ENCODE measurements at regions not wholly inside any gene's neighbourhood (a gene's known extent, or its start where the extent isn't known, plus 50 kb on each side); places are given as distances from the start of the nearest gene placed in this dataset.

DNA sequence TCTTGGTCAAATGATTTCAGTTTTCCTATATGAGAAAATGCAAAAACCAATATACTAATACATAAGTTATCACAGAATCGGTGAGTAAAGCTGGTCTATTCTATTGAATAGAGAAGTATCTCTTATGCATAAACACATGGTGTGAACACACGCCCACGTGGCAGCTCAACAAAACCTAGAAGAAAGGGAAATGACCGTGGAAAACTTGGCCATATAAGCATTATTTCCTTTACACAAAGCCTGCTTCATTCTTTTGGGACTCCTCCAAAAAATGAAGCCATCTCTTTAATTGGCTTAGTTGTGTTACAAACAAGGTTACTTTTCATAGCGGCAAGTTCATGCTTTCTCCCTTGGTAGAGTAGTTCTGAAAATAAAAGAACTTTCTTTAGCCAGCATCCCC is 183.2 kb downstream of the TMEM161B start:
- Mint-ChIP-seq H3K9me3 (no peaks in the 10 kb centered on the region), H3K27me3 (ENCODE audit: insufficient read depth, low read depth, poor library complexity) (no peaks in the 10 kb centered on the region), H3K4me1 (no peaks in the 10 kb centered on the region; the same call in 2 of the 3 replicates), H3K27ac (no peak overlapping the region), H3K36me3 (ENCODE audit: low read depth) (no peaks in the 10 kb centered on the region), H3K4me3 (no peak overlapping the region)
- no peaks in the 10 kb centered on the region for H3F3A ChIP-seq (replicated peaks; ENCODE audit: low read depth)
- TF ChIP-seq, protein P1, sequence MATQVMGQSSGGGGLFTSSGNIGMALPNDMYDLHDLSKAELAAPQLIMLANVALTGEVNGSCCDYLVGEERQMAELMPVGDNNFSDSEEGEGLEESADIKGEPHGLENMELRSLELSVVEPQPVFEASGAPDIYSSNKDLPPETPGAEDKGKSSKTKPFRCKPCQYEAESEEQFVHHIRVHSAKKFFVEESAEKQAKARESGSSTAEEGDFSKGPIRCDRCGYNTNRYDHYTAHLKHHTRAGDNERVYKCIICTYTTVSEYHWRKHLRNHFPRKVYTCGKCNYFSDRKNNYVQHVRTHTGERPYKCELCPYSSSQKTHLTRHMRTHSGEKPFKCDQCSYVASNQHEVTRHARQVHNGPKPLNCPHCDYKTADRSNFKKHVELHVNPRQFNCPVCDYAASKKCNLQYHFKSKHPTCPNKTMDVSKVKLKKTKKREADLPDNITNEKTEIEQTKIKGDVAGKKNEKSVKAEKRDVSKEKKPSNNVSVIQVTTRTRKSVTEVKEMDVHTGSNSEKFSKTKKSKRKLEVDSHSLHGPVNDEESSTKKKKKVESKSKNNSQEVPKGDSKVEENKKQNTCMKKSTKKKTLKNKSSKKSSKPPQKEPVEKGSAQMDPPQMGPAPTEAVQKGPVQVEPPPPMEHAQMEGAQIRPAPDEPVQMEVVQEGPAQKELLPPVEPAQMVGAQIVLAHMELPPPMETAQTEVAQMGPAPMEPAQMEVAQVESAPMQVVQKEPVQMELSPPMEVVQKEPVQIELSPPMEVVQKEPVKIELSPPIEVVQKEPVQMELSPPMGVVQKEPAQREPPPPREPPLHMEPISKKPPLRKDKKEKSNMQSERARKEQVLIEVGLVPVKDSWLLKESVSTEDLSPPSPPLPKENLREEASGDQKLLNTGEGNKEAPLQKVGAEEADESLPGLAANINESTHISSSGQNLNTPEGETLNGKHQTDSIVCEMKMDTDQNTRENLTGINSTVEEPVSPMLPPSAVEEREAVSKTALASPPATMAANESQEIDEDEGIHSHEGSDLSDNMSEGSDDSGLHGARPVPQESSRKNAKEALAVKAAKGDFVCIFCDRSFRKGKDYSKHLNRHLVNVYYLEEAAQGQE (IDR thresholded peaks at IDR 0.05; ENCODE audit: unreplicated experiment), result no peak
- TF ChIP-seq, protein P2, sequence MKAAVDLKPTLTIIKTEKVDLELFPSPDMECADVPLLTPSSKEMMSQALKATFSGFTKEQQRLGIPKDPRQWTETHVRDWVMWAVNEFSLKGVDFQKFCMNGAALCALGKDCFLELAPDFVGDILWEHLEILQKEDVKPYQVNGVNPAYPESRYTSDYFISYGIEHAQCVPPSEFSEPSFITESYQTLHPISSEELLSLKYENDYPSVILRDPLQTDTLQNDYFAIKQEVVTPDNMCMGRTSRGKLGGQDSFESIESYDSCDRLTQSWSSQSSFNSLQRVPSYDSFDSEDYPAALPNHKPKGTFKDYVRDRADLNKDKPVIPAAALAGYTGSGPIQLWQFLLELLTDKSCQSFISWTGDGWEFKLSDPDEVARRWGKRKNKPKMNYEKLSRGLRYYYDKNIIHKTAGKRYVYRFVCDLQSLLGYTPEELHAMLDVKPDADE (IDR thresholded peaks at IDR 0.05), result no peak
- H3K36me3 ChIP-seq (ENCODE audit: insufficient read depth), result no peaks in the 10 kb centered on the region
- no peaks in the 10 kb centered on the region for H4K20me1 ChIP-seq (replicated peaks; ENCODE audit: insufficient read depth)
- H3K9me2 ChIP-seq (ENCODE audit: insufficient read depth), result no peaks in the 10 kb centered on the region
- no peak overlapping the region for H3K4me2 ChIP-seq
- no peak for ATAC-seq
- H2AFZ ChIP-seq, result peak overlapping the region; percentile 53
- H3K27ac ChIP-seq (ENCODE audit: low read depth), result no peak overlapping the region
- H3K79me2 ChIP-seq (replicated peaks; ENCODE audit: insufficient read depth), result no peaks in the 10 kb centered on the region
- H3K4me1 ChIP-seq (ENCODE audit: insufficient read depth), result no peaks in the 10 kb centered on the region
- no peak overlapping the region for H3K4me3 ChIP-seq
- no peaks in the 10 kb centered on the region for H3K27me3 ChIP-seq (ENCODE audit: insufficient read depth)
- no peak for DNase-seq (ENCODE audit: low spot score)

DNA sequence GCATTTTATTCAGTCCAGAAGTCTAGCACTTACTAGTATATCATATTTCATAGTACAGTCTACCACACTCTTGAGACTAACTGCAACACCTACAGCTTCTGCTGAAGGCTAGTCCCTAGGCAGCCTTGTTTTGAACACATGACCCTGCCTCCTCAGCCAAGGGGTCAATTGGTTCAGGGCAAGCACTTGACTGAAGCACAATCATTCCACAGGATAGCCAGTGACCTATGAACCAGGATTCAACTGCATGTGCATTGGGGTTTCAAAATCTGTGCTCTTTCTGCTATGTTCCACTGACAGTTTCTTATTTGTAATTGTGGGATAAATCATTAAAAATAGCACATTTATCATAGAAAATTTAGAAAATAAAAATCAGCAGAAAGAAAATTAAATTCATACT is 186.8 kb downstream of the TMEM161B start:
- no peaks in the 10 kb centered on the region for H3K4me1 Mint-ChIP-seq
- no peaks in the 10 kb centered on the region for H3K79me2 ChIP-seq (replicated peaks; ENCODE audit: insufficient read depth)
- DNase-seq (ENCODE audit: low spot score), result no peak
- peaks cover 10% of the 10 kb centered on the region; the same call in 2 of the 3 replicates for H3K9me3 Mint-ChIP-seq
- H3K4me1 ChIP-seq (ENCODE audit: insufficient read depth), result no peaks in the 10 kb centered on the region
- no peak overlapping the region for H2AFZ ChIP-seq
- H3K4me3 Mint-ChIP-seq, result no peak overlapping the region
- H3K27ac ChIP-seq (ENCODE audit: low read depth), result no peak overlapping the region
- H3K27ac Mint-ChIP-seq, result no peak overlapping the region
- no peaks in the 10 kb centered on the region for H3K36me3 ChIP-seq (ENCODE audit: insufficient read depth)
- H4K20me1 ChIP-seq (replicated peaks; ENCODE audit: insufficient read depth), result no peaks in the 10 kb centered on the region
- H3K9me2 ChIP-seq (ENCODE audit: insufficient read depth), result no peaks in the 10 kb centered on the region; the same call in 1 of the 2 replicates
- no peaks in the 10 kb centered on the region for H3K27me3 ChIP-seq (ENCODE audit: insufficient read depth)
- no peaks in the 10 kb centered on the region for H3K27me3 Mint-ChIP-seq (ENCODE audit: insufficient read depth, low read depth, poor library complexity)
- H3K4me2 ChIP-seq, result no peak overlapping the region
- no peaks in the 10 kb centered on the region for H3F3A ChIP-seq (replicated peaks; ENCODE audit: low read depth)
- no peaks in the 10 kb centered on the region for H3K36me3 Mint-ChIP-seq (ENCODE audit: low read depth)
- no peak for ATAC-seq
- no peak overlapping the region for H3K4me3 ChIP-seq
- TF ChIP-seq CREB1 (CRISPR knock-in tag; IDR thresholded peaks at IDR 0.05; ENCODE audit: low read depth) (no peak), NANOG (IDR thresholded peaks at IDR 0.05; ENCODE audit: borderline replicate concordance) (no peak), ZNF114 (CRISPR knock-in tag; IDR thresholded peaks at IDR 0.05) (no peak), POLR2AphosphoS5 (IDR thresholded peaks at IDR 0.05; ENCODE audit: low read depth) (no peak), STAT1 (IDR thresholded peaks at IDR 0.05; ENCODE audit: unreplicated experiment) (no peak), JUNB (IDR thresholded peaks at IDR 0.05; ENCODE audit: unreplicated experiment) (no peak), ZNF331 (CRISPR knock-in tag; IDR thresholded peaks at IDR 0.05; ENCODE audit: low read depth) (no peak), EZH2phosphoT487 (IDR thresholded peaks at IDR 0.05; ENCODE audit: unreplicated experiment) (no peak), EZH2 (IDR thresholded peaks at IDR 0.05; ENCODE audit: low read depth, unreplicated experiment) (no peak)
- TF ChIP-seq, protein P2 (IDR thresholded peaks at IDR 0.05), result no peak
- TF ChIP-seq, protein P1 (IDR thresholded peaks at IDR 0.05; ENCODE audit: unreplicated experiment), result no peak
- TF ChIP-seq, protein P3, sequence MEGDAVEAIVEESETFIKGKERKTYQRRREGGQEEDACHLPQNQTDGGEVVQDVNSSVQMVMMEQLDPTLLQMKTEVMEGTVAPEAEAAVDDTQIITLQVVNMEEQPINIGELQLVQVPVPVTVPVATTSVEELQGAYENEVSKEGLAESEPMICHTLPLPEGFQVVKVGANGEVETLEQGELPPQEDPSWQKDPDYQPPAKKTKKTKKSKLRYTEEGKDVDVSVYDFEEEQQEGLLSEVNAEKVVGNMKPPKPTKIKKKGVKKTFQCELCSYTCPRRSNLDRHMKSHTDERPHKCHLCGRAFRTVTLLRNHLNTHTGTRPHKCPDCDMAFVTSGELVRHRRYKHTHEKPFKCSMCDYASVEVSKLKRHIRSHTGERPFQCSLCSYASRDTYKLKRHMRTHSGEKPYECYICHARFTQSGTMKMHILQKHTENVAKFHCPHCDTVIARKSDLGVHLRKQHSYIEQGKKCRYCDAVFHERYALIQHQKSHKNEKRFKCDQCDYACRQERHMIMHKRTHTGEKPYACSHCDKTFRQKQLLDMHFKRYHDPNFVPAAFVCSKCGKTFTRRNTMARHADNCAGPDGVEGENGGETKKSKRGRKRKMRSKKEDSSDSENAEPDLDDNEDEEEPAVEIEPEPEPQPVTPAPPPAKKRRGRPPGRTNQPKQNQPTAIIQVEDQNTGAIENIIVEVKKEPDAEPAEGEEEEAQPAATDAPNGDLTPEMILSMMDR (conservative IDR thresholded peaks at IDR 0.05; ENCODE audit: low read depth in 2 of 2), result no peak

All from GM23338 (cell line).